ENCODE measurements at regions not wholly inside any gene's neighbourhood (a gene's known extent, or its start where the extent isn't known, plus 50 kb on each side); places are given as distances from the start of the nearest gene placed in this dataset.

GRCh38 chr18:30455741-30456140 is 586.8 kb downstream of the DSC3 start:
- no peaks in the 10 kb centered on the region for H3K9me3 ChIP-seq
- no peaks in the 10 kb centered on the region for H3K27me3 ChIP-seq
- H3K36me3 ChIP-seq, result no peaks in the 10 kb centered on the region
- no peak overlapping the region for H3K9ac ChIP-seq (ENCODE audit: low read depth in 2 of 2, low read length in 2 of 2)
- DNase-seq, result no peak
- H3K4me3 ChIP-seq, result no peak overlapping the region
- intact Hi-C loops (cut with DNase I), result no loop called here
- H3K27ac ChIP-seq, result no peak overlapping the region
- H3K4me1 ChIP-seq, result no peaks in the 10 kb centered on the region
- TF ChIP-seq, protein P1, sequence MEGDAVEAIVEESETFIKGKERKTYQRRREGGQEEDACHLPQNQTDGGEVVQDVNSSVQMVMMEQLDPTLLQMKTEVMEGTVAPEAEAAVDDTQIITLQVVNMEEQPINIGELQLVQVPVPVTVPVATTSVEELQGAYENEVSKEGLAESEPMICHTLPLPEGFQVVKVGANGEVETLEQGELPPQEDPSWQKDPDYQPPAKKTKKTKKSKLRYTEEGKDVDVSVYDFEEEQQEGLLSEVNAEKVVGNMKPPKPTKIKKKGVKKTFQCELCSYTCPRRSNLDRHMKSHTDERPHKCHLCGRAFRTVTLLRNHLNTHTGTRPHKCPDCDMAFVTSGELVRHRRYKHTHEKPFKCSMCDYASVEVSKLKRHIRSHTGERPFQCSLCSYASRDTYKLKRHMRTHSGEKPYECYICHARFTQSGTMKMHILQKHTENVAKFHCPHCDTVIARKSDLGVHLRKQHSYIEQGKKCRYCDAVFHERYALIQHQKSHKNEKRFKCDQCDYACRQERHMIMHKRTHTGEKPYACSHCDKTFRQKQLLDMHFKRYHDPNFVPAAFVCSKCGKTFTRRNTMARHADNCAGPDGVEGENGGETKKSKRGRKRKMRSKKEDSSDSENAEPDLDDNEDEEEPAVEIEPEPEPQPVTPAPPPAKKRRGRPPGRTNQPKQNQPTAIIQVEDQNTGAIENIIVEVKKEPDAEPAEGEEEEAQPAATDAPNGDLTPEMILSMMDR (IDR thresholded peaks at IDR 0.05), result no peak

- TF ChIP-seq, protein P1 (IDR thresholded peaks at IDR 0.05), result no peak
- no peak overlapping the region for H3K9ac ChIP-seq (ENCODE audit: low read depth in 2 of 2, low read length in 2 of 2)
- no peak overlapping the region for H3K27ac ChIP-seq
- H3K36me3 ChIP-seq, result no peaks in the 10 kb centered on the region
- no peaks in the 10 kb centered on the region for H3K27me3 ChIP-seq
- no peak for DNase-seq
- no peaks in the 10 kb centered on the region for H3K9me3 ChIP-seq
- no peaks in the 10 kb centered on the region for H3K4me1 ChIP-seq
- intact Hi-C loops (cut with DNase I), result no loop called here
- H3K4me3 ChIP-seq, result no peak overlapping the region
These were observed 587.6 kb downstream of the DSC3 start for GRCh38 chr18:30454920-30455319.

DNA sequence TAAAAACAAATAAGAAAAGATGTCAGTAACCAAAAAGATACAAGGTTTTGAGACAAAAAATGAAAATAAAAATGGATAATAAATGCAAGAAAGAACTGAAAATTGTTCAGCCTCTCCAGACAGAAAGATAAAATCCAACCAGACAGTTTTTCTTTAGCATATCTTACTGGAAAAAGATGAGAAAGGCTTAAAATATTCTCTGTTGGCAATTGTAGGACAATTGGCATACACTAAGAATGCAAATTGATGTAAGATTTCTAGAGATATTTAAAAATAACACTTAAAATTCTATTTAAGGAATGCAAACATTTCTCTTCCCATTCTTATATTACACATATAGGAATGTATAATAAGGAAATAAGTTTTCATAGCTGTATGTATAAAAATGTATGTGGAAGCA is 590.6 kb downstream of the DSC3 start:
- Histone ChIP-seq H3K9me3 (no peaks in the 10 kb centered on the region), H3K27ac (no peak overlapping the region), H3K4me3 (no peak overlapping the region), H3K4me1 (no peaks in the 10 kb centered on the region), H3K36me3 (no peaks in the 10 kb centered on the region), H3K27me3 (no peaks in the 10 kb centered on the region), H3K9ac (ENCODE audit: low read depth in 2 of 2, low read length in 2 of 2) (no peak overlapping the region)
- TF ChIP-seq, protein P1 (IDR thresholded peaks at IDR 0.05), result no peak
- DNase-seq, result no peak
- intact Hi-C loops (cut with DNase I), result no loop called here

- TF ChIP-seq, protein P1 (IDR thresholded peaks at IDR 0.05), result no peak
- H3K9me3 ChIP-seq, result no peaks in the 10 kb centered on the region
- H3K36me3 ChIP-seq, result no peaks in the 10 kb centered on the region
- H3K9ac ChIP-seq (ENCODE audit: low read depth in 2 of 2, low read length in 2 of 2), result no peak overlapping the region
- H3K4me1 ChIP-seq, result no peaks in the 10 kb centered on the region
- no peak overlapping the region for H3K4me3 ChIP-seq
- intact Hi-C loops (cut with DNase I), result no loop called here
- no peaks in the 10 kb centered on the region for H3K27me3 ChIP-seq
- DNase-seq, result no peak
- H3K27ac ChIP-seq, result no peak overlapping the region
These were observed 591.6 kb downstream of the DSC3 start for GRCh38 chr18:30450927-30451326.

- no peaks in the 10 kb centered on the region for H3K9me3 ChIP-seq
- intact Hi-C loops (cut with DNase I), result no loop called here
- no peaks in the 10 kb centered on the region for H3K36me3 ChIP-seq
- no peaks in the 10 kb centered on the region for H3K27me3 ChIP-seq
- no peak overlapping the region for H3K9ac ChIP-seq (ENCODE audit: low read depth in 2 of 2, low read length in 2 of 2)
- H3K27ac ChIP-seq, result no peak overlapping the region
- no peaks in the 10 kb centered on the region for H3K4me1 ChIP-seq
- TF ChIP-seq, protein P1 (IDR thresholded peaks at IDR 0.05), result no peak
- no peak for DNase-seq
- H3K4me3 ChIP-seq, result no peak overlapping the region
These were observed 595.9 kb downstream of the DSC3 start for GRCh38 chr18:30446605-30447004.

DNA sequence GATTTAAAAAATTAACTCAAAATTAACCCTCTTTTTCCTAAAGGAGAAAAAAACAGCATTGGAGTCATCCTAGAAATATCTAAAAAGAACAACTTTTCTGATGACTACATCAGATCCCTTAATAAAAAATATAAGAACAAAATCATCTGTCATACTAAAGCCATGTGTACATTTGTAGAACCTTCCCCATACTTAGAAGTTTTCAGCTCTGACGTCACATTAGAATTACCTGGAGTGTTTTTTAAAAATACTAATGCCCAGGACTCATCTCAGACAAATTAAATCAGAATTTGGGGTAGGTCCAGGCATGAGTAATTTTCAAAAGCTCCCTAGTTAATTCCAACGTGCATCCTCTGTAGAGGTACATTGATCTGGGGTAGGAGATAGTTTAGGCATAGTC is 598.0 kb downstream of the DSC3 start:
- H3K27me3 ChIP-seq, result no peaks in the 10 kb centered on the region
- no peaks in the 10 kb centered on the region for H3K36me3 ChIP-seq
- no peaks in the 10 kb centered on the region for H3K4me1 ChIP-seq
- intact Hi-C loops (cut with DNase I), result no loop called here
- H3K27ac ChIP-seq, result no peak overlapping the region
- H3K9me3 ChIP-seq, result no peaks in the 10 kb centered on the region
- H3K9ac ChIP-seq (ENCODE audit: low read depth in 2 of 2, low read length in 2 of 2), result no peak overlapping the region
- TF ChIP-seq, protein P1 (IDR thresholded peaks at IDR 0.05), result no peak
- no peak for DNase-seq
- no peak overlapping the region for H3K4me3 ChIP-seq

Data from colonic mucosa (tissue), 4 donors.